Neural cell (in vitro differentiated cells): ENCODE measurements at regions not wholly inside any gene's neighbourhood (a gene's known extent, or its start where the extent isn't known, plus 50 kb on each side); places are given as distances from the start of the nearest gene placed in this dataset.

ENCODE experiments used
- EZH2 ChIP-seq: fragments of 200-600, 300-800 bp; shearing (Covaris generic), sonication (generic); IDR thresholded peaks from 2 replicates; pipeline ENCODE4 v1.6.1; 2014; ENCODE audit warnings: antibody characterized with exemption, low read length, borderline replicate concordance, mild to moderate bottlenecking; ENCODE audit not compliant: insufficient read depth, poor library complexity, severe bottlenecking
- RAD21 ChIP-seq: fragments of 450-650 bp; conservative IDR thresholded peaks from 2 replicates; pipeline ENCODE4 v1.6.1; 2014; ENCODE audit warnings: antibody characterized with exemption, mild to moderate bottlenecking, moderate library complexity
- REST ChIP-seq: IDR thresholded peaks from 2 replicates; pipeline ENCODE4 v1.6.1; 2012; ENCODE audit warnings: borderline replicate concordance
- SMC3 ChIP-seq: fragments of 450-650 bp; conservative IDR thresholded peaks from 2 replicates; pipeline ENCODE4 v1.6.1; 2014; ENCODE audit warnings: antibody characterized with exemption, mild to moderate bottlenecking, moderate library complexity; ENCODE audit not compliant: poor library complexity
- TF ChIP-seq, protein P1 (sequence below): fragments of 450-650 bp; IDR thresholded peaks from 2 replicates; pipeline ENCODE4 v1.5.1; 2014; ENCODE audit warnings: antibody characterized with exemption, mild to moderate bottlenecking, moderate library complexity; ENCODE audit not compliant: poor library complexity, severe bottlenecking

DNA sequence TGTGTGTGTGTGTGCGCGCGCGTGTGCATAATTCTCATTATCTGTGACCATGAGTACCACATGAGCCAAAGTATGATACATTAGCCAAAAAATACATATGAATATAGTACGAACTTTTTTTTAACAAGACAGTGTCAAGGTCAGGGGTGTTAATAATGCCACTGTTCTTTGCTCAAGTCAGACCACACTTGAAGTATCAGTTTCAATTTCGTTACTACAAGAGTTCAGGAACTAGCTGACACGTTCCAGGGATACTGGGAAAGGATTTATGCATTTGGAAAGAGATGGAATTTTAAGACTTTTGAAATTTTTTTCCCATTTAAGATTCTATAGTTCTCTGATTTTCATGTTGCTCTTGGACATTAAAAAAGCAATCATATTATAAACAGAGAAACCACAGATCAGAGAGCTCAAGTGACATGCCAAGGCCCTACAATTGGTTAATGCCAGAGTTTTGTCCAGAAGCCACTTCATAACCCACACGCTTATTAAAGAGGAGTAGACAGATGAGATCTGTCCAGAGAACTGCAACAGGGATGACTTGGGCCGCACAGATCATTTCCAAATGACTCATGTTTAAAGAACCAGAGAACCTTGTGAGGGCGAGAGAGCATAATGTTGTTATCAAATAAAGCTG is 718.8 kb upstream of the SGCG start:
- TF ChIP-seq SMC3 (no peak), RAD21 (no peak), REST (no peak), EZH2 (no peak)
- TF ChIP-seq, protein P1, sequence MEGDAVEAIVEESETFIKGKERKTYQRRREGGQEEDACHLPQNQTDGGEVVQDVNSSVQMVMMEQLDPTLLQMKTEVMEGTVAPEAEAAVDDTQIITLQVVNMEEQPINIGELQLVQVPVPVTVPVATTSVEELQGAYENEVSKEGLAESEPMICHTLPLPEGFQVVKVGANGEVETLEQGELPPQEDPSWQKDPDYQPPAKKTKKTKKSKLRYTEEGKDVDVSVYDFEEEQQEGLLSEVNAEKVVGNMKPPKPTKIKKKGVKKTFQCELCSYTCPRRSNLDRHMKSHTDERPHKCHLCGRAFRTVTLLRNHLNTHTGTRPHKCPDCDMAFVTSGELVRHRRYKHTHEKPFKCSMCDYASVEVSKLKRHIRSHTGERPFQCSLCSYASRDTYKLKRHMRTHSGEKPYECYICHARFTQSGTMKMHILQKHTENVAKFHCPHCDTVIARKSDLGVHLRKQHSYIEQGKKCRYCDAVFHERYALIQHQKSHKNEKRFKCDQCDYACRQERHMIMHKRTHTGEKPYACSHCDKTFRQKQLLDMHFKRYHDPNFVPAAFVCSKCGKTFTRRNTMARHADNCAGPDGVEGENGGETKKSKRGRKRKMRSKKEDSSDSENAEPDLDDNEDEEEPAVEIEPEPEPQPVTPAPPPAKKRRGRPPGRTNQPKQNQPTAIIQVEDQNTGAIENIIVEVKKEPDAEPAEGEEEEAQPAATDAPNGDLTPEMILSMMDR: no peak
